ENCODE measurements at regions not wholly inside any gene's neighbourhood (a gene's known extent, or its start where the extent isn't known, plus 50 kb on each side); places are given as distances from the start of the nearest gene placed in this dataset.

DNA sequence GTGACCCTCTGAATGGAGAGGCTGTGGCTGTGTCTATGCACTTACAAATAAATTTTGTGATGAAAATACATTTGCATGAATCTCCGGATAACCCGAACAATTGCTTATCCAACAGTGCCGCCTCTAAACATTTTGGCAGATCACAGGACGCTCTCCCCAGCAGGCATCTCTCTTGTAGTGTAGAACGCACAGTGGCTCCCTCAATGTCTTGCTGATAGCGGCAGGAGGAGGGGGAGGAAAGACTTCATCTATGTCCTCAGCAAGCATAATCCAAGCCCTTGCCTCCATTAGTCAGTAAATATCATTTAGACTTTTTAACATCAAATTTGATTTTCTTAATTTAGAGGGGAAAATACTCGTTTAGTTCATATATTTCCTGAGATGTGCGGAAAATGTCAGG is 318.1 kb upstream of the IGF1R start (continued):
- TF ChIP-seq PRDM15 (CRISPR knock-in tag; IDR thresholded peaks at IDR 0.05) (no peak), IRF2 (CRISPR knock-in tag; IDR thresholded peaks at IDR 0.05; ENCODE audit: borderline replicate concordance, low read depth) (no peak), NR1H2 (CRISPR knock-in tag; IDR thresholded peaks at IDR 0.05) (no peak), CREB1 (CRISPR knock-in tag; IDR thresholded peaks at IDR 0.05) (no peak)

DNA sequence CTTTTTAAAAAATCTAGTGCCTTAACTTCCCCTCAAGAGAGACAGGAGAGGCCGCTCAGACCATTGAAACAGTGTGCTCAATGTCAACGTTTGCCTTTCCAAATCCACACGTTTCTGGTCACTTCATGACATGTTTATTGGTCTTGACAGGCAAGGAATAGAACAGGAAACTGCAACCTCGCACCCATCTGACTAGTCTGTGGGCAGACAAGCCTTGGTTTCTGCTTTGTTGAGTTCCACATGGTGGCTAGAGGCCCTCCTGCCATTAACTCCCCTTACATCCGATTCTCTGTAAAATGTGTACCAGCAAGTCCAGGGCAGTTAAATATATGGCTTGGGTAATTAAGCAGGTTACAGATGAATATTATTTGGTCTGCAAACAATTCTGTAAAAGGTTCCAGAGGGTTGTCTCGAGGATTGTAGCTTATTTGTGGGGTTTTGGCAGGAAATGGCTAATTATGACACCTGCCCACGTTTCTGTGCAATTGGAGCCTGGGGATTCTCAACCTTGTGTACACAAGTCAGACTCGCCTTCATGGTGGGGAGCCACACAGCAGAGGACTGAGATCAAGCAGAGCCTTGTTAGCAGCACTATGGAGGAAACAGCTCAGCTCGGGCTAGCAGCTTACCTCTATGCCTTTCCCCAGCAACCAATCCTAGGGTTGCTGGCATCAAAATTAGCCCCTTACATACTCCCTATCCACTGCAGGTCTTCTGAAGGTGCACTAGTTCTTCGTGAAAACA is 317.5 kb upstream of the IGF1R start:
- Mint-ChIP-seq H3K4me3 (no peak overlapping the region), H3K9me3 (peaks cover 28% of the 10 kb centered on the region), H3K4me1 (peaks cover 14% of the 10 kb centered on the region), H3K27me3 (ENCODE audit: low read depth) (no peaks in the 10 kb centered on the region), H3K36me3 (peaks cover 12% of the 10 kb centered on the region), H3K27ac (no peak overlapping the region)
- ChIA-PET CTCF (interaction anchor here (0.6 to 1.4 kb wide), 2 partner anchors 19 to 105 kb away, joined by 4 to 6 read pairs; no protein-coding TSS in a partner anchor), POLR2A (no interaction called here)
- TF ChIP-seq EMX1 (CRISPR knock-in tag; IDR thresholded peaks at IDR 0.05) = no peak
- DNase-seq (ENCODE audit: low spot score) (no peak), ATAC-seq (peak; percentile 28; the same call in 1 of the 2 replicates)

GRCh38 chr15:98331676-98332075 is 316.7 kb upstream of the IGF1R start:
- Mint-ChIP-seq H3K27ac (no peak overlapping the region), H3K4me1 (peaks cover 14% of the 10 kb centered on the region), H3K27me3 (ENCODE audit: low read depth) (no peaks in the 10 kb centered on the region), H3K4me3 (no peak overlapping the region), H3K9me3 (peaks cover 23% of the 10 kb centered on the region), H3K36me3 (peaks cover 8% of the 10 kb centered on the region)
- TF ChIP-seq ZBTB21 (CRISPR knock-in tag; IDR thresholded peaks at IDR 0.05; ENCODE audit: borderline replicate concordance) (no peak), TP53 (CRISPR knock-in tag; IDR thresholded peaks at IDR 0.05) (no peak), SP1 (CRISPR knock-in tag; conservative IDR thresholded peaks at IDR 0.05) (no peak), ZNF671 (CRISPR knock-in tag; IDR thresholded peaks at IDR 0.05) (no peak), SOX15 (CRISPR knock-in tag; IDR thresholded peaks at IDR 0.05) (no peak), ARID4B (CRISPR knock-in tag; IDR thresholded peaks at IDR 0.05; ENCODE audit: borderline replicate concordance) (no peak), RELA (CRISPR knock-in tag; IDR thresholded peaks at IDR 0.05; ENCODE audit: borderline replicate concordance) (no peak), USF1 (CRISPR knock-in tag; IDR thresholded peaks at IDR 0.05) (no peak), RORB (CRISPR knock-in tag; IDR thresholded peaks at IDR 0.05) (no peak)
- POLR2A ChIA-PET = no interaction called here
- DNase-seq (ENCODE audit: low spot score) (no peak), ATAC-seq (no peak)
- CTCF ChIA-PET = interaction anchor here (1.4 kb wide), 1 partner anchor 20 kb away, joined by 6 read pairs; no protein-coding TSS in a partner anchor

Data from WTC11 (cell line).